Adipocyte (in vitro differentiated cells): ENCODE measurements at regions not wholly inside any gene's neighbourhood (a gene's known extent, or its start where the extent isn't known, plus 50 kb on each side); places are given as distances from the start of the nearest gene placed in this dataset.
"Not testable (repeated sequence)": the region's sequence is repeated elsewhere in the genome, so short reads cannot be mapped to it uniquely, and the experiment has no call there.

Experiments
- DNase-seq: peaks from one replicate; pipeline ENCODE4 v3.0.0-alpha.2; 2015; ENCODE audit warnings: low read depth
- H3K27me3 ChIP-seq: replicated peaks from 2 replicates; pipeline ENCODE4 v1.7.0; 2013; ENCODE audit warnings: mild to moderate bottlenecking, low read length, moderate library complexity; ENCODE audit not compliant: control insufficient read depth, insufficient read depth
- H3K36me3 ChIP-seq: 2 replicates; pipeline ENCODE4 v1.7.0; 2013; ENCODE audit warnings: low read length, mild to moderate bottlenecking, moderate library complexity; ENCODE audit not compliant: control insufficient read depth, insufficient read depth, severe bottlenecking
- H3K4me1 ChIP-seq: 2 replicates; pipeline ENCODE4 v1.7.0; 2013; ENCODE audit warnings: mild to moderate bottlenecking, low read length, moderate library complexity; ENCODE audit not compliant: control insufficient read depth, insufficient read depth
- H3K4me3 ChIP-seq: 2 replicates; pipeline ENCODE4 v1.7.0; 2013; ENCODE audit warnings: mild to moderate bottlenecking, low read length, moderate library complexity
- H3K9ac ChIP-seq: 2 replicates; pipeline ENCODE4 v1.7.0; 2013; ENCODE audit warnings: mild to moderate bottlenecking, low read length, moderate library complexity
- H3K9me3 ChIP-seq: 2 replicates; pipeline ENCODE4 v1.7.0; 2013; ENCODE audit warnings: mild to moderate bottlenecking, low read length, moderate library complexity; ENCODE audit not compliant: control insufficient read depth

GRCh38 chr16:21359513-21359912, 81.4 kb upstream of the CRYM start:
- H3K27me3 ChIP-seq, DNase-seq, H3K36me3 ChIP-seq, H3K9me3 ChIP-seq, H3K9ac ChIP-seq, H3K4me1 ChIP-seq, H3K4me3 ChIP-seq: not testable (repeated sequence)

DNA sequence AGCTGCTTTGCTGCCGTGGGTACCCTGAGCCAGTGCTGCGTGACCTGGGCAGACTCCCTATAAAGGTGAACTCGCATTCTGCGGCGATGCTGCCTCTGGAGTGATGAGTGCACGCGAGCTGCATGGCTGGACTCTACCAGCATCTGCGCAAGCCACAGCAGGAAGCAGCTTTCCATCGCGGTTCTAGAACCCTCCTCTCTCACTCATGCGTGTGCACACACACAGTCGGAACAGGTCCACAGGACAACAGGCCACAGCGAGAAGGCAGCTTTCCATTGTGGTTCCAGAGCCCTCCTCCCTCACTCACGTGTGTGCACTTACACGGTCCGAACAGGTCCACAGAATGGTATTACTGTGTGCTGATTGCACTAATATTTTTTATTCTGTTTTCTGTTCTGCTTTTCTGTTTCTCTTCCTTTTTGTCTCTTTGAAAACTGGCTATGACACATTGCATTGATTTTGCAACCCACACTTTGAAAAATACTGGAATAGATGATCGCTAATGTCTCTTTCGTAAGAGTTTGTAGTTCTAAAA, 80.2 kb upstream of the CRYM start:
- not testable (repeated sequence) for H3K9me3 ChIP-seq, H3K4me1 ChIP-seq, DNase-seq

GRCh38 chr16:21356308-21356707, 78.2 kb upstream of the CRYM start:
- H3K27me3 ChIP-seq, H3K4me3 ChIP-seq, H3K36me3 ChIP-seq, DNase-seq, H3K9ac ChIP-seq, H3K9me3 ChIP-seq, H3K4me1 ChIP-seq: not testable (repeated sequence)

More for the DNA sequence above, 80.2 kb upstream of the CRYM start:
- H3K9ac ChIP-seq, H3K4me3 ChIP-seq, H3K36me3 ChIP-seq, H3K27me3 ChIP-seq: not testable (repeated sequence)

- H3K9me3 ChIP-seq, H3K4me1 ChIP-seq, H3K36me3 ChIP-seq, DNase-seq, H3K9ac ChIP-seq, H3K27me3 ChIP-seq, H3K4me3 ChIP-seq: not testable (repeated sequence)
These were observed 73.3 kb upstream of the CRYM start for GRCh38 chr16:21351433-21351832.

DNA sequence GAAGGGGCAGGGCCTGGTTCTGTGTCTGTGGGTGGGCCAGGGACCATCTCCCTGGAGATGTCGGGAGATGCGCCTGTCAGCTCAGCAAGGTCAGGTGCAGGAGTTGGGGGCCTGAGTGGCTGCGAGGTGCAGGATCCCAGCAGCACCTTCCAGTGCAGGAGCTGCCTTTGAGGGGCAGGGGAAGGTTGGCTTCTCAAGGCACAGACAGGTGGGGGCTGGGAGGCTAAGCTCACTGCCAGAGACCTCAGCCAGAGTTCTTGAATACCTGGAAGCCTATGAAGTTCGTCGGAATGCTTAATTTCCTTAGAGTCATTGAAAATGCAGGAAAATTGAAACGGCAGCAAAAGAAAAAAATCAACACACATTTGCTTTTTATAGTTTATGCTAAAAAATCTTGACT, 72.8 kb upstream of the CRYM start:
- not testable (repeated sequence) for H3K4me3 ChIP-seq, H3K9ac ChIP-seq, DNase-seq, H3K4me1 ChIP-seq, H3K36me3 ChIP-seq, H3K9me3 ChIP-seq, H3K27me3 ChIP-seq

DNA sequence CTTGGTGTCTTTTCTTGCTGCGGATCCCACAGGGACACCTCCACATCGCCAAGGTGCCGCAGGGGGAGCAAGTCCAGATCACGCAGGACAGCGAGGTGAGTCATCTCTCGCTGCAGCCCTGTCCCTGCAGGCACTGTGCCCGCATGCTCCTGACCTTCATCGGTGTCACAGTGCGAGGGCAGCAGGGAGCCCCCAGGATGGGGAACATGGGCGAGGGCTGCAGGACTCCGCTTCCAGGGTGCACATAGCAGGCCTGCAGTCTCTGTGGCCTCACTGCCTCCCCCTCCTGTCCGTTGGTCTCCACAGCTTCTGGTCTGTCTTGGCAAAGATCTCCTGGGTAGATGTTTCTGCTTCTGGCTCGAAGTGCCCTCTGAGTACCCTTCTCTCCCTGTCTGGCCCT, 71.2 kb upstream of the CRYM start:
- H3K9ac ChIP-seq, H3K4me1 ChIP-seq, H3K4me3 ChIP-seq, H3K36me3 ChIP-seq, DNase-seq, H3K27me3 ChIP-seq, H3K9me3 ChIP-seq: not testable (repeated sequence)

DNA sequence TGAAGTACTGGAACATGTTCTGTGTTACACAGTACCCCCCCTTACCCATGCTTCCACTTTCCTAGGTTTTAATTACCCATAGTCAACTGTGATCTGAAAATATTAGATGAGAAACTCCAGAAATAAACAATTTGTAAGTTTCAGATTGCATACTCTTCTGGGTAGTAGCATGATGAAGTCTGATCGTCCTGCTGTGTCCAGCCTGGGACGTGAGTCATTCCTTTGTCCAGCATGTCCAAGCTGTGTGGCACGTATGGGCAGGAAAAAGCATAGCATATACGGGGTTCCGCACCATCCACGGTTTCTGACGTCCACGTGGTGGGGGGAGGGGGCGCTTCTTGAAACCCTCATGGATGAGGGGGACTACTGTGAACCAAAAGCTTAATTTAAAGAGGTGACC, 70.7 kb upstream of the CRYM start:
- H3K9ac ChIP-seq, H3K4me3 ChIP-seq, H3K9me3 ChIP-seq, H3K4me1 ChIP-seq, H3K36me3 ChIP-seq, DNase-seq, H3K27me3 ChIP-seq: not testable (repeated sequence)

DNA sequence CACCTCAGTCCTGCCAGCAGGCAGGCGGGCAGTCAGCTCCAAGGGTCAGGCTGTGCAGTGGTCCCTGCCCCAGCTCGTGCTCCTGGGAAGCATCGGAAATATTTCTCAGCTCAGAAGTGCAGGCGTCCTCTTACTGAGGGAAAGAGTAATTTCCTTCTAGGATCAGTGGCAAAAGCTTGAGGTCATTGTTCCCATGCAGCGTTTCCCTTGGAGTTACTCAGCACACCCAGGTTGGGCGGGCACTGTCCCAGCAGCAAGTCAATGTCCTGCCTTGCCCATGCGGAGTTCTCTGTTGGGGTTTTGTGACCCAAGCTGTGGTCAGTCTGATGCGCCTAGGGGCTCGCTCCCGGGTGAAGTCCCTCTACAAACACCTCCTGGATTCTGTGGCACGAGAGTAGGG, 69.4 kb upstream of the CRYM start:
- not testable (repeated sequence) for H3K36me3 ChIP-seq, DNase-seq, H3K4me3 ChIP-seq, H3K27me3 ChIP-seq, H3K9me3 ChIP-seq, H3K4me1 ChIP-seq, H3K9ac ChIP-seq

GRCh38 chr16:21346756-21347491, 68.8 kb upstream of the CRYM start:
- H3K9me3 ChIP-seq, H3K9ac ChIP-seq, H3K4me1 ChIP-seq, H3K4me3 ChIP-seq, H3K36me3 ChIP-seq, DNase-seq, H3K27me3 ChIP-seq: not testable (repeated sequence)

DNA sequence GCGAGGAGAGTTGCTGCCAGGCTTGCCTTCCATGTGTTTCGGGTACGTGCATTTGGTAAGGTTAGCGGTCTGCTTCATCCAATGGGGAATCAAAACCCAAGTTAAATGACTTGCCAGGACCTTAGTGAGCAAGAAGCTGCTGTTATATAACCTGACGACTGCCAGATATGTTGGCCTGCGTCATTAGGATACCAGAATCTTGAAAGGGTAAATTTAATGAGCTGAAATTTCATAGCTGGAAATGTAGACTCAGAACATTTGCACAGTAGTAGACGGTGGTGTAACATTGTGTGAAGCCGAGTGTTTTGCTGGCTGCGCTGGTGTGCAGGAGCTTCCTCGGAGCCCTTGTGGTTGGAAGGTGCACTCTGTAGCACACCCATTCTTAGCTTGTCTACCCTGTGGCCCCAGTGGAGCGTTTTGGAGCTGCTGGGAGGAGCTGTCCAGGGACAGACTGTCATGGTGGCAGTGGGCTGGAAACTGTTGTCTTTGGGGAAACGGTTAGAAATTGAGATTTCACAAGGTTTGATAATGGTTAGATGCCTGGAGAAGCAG, 66.3 kb upstream of the CRYM start:
- not testable (repeated sequence) for H3K4me3 ChIP-seq, H3K36me3 ChIP-seq, DNase-seq, H3K9ac ChIP-seq, H3K4me1 ChIP-seq, H3K27me3 ChIP-seq, H3K9me3 ChIP-seq

- Histone ChIP-seq H3K9ac (no peak overlapping the region), H3K9me3 (peaks cover 3% of the 10 kb centered on the region), H3K36me3 (peaks cover 10% of the 10 kb centered on the region), H3K4me3 (no peak overlapping the region), H3K4me1 (no peaks in the 10 kb centered on the region), H3K27me3 (no peaks in the 10 kb centered on the region)
- no peak for DNase-seq
These were observed 63.0 kb upstream of the CRYM start for GRCh38 chr16:21341101-21341500.

DNA sequence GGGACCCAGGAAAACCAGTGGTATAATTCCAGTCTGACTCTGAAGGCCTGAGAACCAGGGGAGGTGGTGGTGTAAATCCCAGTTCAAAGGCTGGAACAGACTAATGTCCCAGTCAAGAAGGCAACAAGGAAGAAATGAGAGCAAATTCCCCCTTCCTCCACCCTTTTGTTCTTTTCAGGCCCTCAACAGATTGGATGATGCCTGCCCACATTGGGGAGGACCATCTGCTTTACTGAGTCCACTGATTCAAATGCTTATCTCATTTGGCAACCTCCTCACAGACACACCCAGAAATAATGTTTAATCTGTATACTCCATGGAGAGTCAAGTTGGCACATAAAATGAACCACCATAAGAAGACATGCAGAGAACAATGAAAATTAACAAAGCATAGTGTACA, 61.9 kb upstream of the CRYM start:
- H3K9ac ChIP-seq, result no peak overlapping the region
- DNase-seq, result no peak
- H3K4me3 ChIP-seq, result no peak overlapping the region

More for the DNA sequence above, 61.9 kb upstream of the CRYM start:
- Histone ChIP-seq H3K36me3 (peaks cover 10% of the 10 kb centered on the region), H3K27me3 (no peaks in the 10 kb centered on the region), H3K4me1 (no peaks in the 10 kb centered on the region), H3K9me3 (peaks cover 3% of the 10 kb centered on the region)
